Prostate gland (tissue), 2 donors: ENCODE measurements at regions not wholly inside any gene's neighbourhood (a gene's known extent, or its start where the extent isn't known, plus 50 kb on each side); places are given as distances from the start of the nearest gene placed in this dataset.
"Not testable (repeated sequence)": the region's sequence is repeated elsewhere in the genome, so short reads cannot be mapped to it uniquely, and the experiment has no call there.

Experiments
- DNase-seq: peaks from one replicate; pipeline ENCODE4 v3.0.0-alpha.2; 2019; ENCODE audit warnings: low spot score
- H3K27ac ChIP-seq, 2 donors: fragments of 200-600 bp; sonication (generic); 2 replicates each; pipeline ENCODE4 v1.5.1; 2017 to 2019
- H3K27me3 ChIP-seq: fragments of 200-600 bp; sonication (generic); replicated peaks from 2 replicates; pipeline ENCODE4 v1.5.1; 2019; ENCODE audit not compliant: insufficient read depth
- H3K36me3 ChIP-seq, 2 donors: fragments of 200-600 bp; sonication (generic); 1 replicate in 1 of 2; 2 replicates in 1 of 2; pipeline versions ENCODE4 v1.5.1 to v1.8.1; 2017 to 2019
- H3K4me1 ChIP-seq: fragments of 200-600 bp; sonication (generic); replicated peaks from 2 replicates; pipeline ENCODE4 v1.5.1; 2019
- H3K4me3 ChIP-seq, 2 donors: fragments of 200-600 bp; sonication (generic); 2 replicates each; pipeline ENCODE4 v1.5.1; 2017 to 2019
- H3K9me3 ChIP-seq: fragments of 200-600 bp; sonication (generic); 2 replicates; pipeline ENCODE4 v1.5.1; 2017
- POLR2A ChIP-seq: fragments of 450-650 bp; IDR thresholded peaks from one replicate; pipeline ENCODE4 v1.6.1; 2016; ENCODE audit warnings: antibody characterized with exemption, mild to moderate bottlenecking
- POLR2AphosphoS5 ChIP-seq: sonication (generic); formaldehyde crosslinking; IDR thresholded peaks from one replicate; pipeline ENCODE4 v1.6.1; 2017; ENCODE audit warnings: antibody characterized with exemption
- WGBS: methylation state at CpG from one replicate; pipeline ENCODE4 v1.1.5; 2018; 5-methylcytosine and 5-hydroxymethylcytosine counted together
- intact Hi-C: fragments of 100-400 bp; cut with DNase I; formaldehyde crosslinking; loops from one replicate; pipeline ENCODE4 v1.14.2; 2022
- TF ChIP-seq, protein P1 (sequence below), 4 experiments: fragments of 200-600 bp in 2 of 4; fragments of 450-650 bp in 2 of 4; sonication (generic) in 2 of 4; IDR thresholded peaks; 1 replicate in 3 of 4; 2 replicates in 1 of 4; pipeline ENCODE4 v1.5.1; 2016 to 2019; ENCODE audit warnings: antibody characterized with exemption in 4 of 4, mild to moderate bottlenecking in 2 of 4, moderate library complexity in 2 of 4

DNA sequence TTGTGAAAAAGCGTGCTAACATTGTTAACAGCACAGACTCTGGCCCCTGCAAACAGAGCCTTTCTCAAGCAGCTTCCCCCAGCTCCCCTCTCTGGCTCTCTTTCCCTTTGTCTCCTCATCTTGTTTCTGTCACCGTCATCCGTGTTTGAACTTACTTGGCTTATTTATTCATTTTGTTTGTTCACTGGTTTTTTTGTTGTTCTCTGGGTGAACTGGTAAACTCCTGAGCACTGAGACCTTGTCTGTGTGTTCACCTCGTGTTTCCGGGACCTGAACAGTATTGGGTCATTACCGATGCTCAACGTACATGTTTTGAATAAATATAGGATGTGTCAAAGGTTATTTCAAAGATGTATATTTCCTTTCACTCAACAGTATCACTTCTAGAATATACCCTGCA is 92.4 kb upstream of the USP29 start:
- 80% methylated on average over 7 of the region's 7 CpGs for WGBS

DNA sequence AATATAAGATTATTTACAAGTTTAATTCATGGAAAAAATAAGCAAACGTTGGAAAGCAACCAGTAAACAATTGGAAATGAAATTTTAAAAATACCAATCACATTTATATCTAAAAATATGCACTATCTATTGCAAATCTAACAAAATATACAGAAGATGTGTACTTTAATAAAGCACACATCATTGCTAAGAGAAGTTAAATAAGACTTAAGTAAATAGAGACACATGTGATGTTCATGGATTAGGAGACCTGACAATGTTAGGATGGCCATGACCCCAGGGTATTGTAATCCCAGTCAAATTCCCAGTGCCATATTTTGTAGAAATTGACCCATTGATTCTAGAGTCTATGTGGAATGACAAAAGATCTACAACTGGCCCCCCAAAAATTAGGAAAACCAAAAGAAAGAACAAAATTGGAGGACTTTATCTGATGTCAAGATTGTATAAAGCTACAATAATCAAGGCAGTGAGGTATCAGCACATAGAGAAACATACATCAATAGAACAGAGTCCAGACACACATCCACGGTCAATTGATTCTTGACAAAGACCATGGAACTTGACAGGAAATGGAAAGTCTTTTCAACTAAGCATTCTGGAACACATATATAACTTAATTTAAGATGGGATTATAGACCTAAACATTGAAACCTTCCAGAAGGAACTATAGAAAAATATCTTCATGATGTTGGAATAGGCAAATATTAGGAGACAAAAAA is 90.8 kb upstream of the USP29 start:
- no peaks in the 10 kb centered on the region for H3K36me3 ChIP-seq
- no peaks in the 10 kb centered on the region for H3K9me3 ChIP-seq
- WGBS, result 61% methylated on average over 2 of the region's 2 CpGs
- H3K27ac ChIP-seq, result no peak overlapping the region
- H3K4me3 ChIP-seq, result no peak overlapping the region
- intact Hi-C loops, result no loop called here
- H3K4me1 ChIP-seq, result no peaks in the 10 kb centered on the region
- no peaks in the 10 kb centered on the region for H3K27me3 ChIP-seq
- no peak for DNase-seq
- TF ChIP-seq POLR2AphosphoS5 (no peak), POLR2A (no peak)
- TF ChIP-seq, protein P1, sequence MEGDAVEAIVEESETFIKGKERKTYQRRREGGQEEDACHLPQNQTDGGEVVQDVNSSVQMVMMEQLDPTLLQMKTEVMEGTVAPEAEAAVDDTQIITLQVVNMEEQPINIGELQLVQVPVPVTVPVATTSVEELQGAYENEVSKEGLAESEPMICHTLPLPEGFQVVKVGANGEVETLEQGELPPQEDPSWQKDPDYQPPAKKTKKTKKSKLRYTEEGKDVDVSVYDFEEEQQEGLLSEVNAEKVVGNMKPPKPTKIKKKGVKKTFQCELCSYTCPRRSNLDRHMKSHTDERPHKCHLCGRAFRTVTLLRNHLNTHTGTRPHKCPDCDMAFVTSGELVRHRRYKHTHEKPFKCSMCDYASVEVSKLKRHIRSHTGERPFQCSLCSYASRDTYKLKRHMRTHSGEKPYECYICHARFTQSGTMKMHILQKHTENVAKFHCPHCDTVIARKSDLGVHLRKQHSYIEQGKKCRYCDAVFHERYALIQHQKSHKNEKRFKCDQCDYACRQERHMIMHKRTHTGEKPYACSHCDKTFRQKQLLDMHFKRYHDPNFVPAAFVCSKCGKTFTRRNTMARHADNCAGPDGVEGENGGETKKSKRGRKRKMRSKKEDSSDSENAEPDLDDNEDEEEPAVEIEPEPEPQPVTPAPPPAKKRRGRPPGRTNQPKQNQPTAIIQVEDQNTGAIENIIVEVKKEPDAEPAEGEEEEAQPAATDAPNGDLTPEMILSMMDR (IDR thresholded peaks at IDR 0.05), result no peak

More for the DNA sequence above, 92.4 kb upstream of the USP29 start:
- Histone ChIP-seq H3K9me3 (no peaks in the 10 kb centered on the region), H3K27ac (no peak overlapping the region), H3K4me1 (no peaks in the 10 kb centered on the region), H3K4me3 (no peak overlapping the region), H3K36me3 (no peaks in the 10 kb centered on the region), H3K27me3 (no peaks in the 10 kb centered on the region)
- no peak for DNase-seq
- TF ChIP-seq POLR2A, result no peak
- TF ChIP-seq POLR2AphosphoS5, result no peak
- TF ChIP-seq, protein P1 (IDR thresholded peaks at IDR 0.05), result no peak
- intact Hi-C loops, result no loop called here

DNA sequence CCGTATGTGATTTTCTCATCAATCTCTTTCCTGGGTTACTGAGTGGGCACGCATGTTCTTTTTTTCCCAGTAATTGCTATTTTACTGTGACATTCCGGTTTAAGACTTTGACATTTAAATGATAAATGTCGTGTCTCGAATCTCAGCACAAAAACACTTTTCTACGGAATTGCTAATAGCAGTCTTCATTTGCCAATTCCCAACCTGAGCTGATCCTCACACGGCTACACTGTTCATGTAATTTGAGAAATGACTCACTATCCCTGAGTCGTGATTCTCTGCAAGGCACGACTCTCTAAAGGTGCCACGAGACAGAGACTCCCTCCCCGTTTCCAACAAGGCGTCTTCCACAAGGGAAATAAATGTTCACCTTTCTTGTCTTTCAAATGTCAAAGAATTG is 88.7 kb upstream of the USP29 start:
- H3K36me3 ChIP-seq, result no peaks in the 10 kb centered on the region
- TF ChIP-seq, protein P1 (IDR thresholded peaks at IDR 0.05), result no peak
- no peak for TF ChIP-seq POLR2AphosphoS5
- TF ChIP-seq POLR2A, result no peak
- DNase-seq, result no peak
- no peak overlapping the region for H3K4me3 ChIP-seq
- H3K4me1 ChIP-seq, result no peaks in the 10 kb centered on the region
- no peak overlapping the region for H3K27ac ChIP-seq
- intact Hi-C loops, result no loop called here
- 67% methylated on average over 12 of the region's 12 CpGs for whole genome bisulfite sequencing
- H3K27me3 ChIP-seq, result no peaks in the 10 kb centered on the region
- H3K9me3 ChIP-seq, result no peaks in the 10 kb centered on the region

DNA sequence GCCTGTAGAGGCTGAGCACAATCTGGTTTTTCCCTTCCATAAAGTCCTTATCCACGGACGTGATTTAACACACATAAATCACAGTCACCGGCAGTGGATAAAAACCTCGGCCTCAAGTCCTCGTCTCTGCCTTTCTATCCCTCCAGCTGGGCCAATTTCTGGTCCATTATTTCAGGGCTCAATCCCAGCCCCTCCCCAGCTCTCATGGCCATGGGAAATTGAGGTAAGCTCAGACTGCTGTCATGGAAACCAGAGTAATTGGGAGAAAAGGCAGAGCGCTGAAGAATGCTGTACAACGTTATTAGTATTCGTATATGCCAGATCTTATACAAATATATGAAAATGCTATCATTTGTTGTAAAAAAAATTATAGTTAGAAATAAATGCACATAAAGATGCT is 86.2 kb upstream of the USP29 start:
- no peak for DNase-seq
- TF ChIP-seq POLR2A (no peak), POLR2AphosphoS5 (no peak)
- TF ChIP-seq, protein P1 (IDR thresholded peaks at IDR 0.05), result no peak
- intact Hi-C loops, result no loop called here
- 82% methylated on average over 8 of the region's 8 CpGs for WGBS
- Histone ChIP-seq H3K4me3 (no peak overlapping the region), H3K27me3 (no peaks in the 10 kb centered on the region), H3K9me3 (no peaks in the 10 kb centered on the region), H3K27ac (no peak overlapping the region), H3K36me3 (no peaks in the 10 kb centered on the region), H3K4me1 (no peaks in the 10 kb centered on the region)

DNA sequence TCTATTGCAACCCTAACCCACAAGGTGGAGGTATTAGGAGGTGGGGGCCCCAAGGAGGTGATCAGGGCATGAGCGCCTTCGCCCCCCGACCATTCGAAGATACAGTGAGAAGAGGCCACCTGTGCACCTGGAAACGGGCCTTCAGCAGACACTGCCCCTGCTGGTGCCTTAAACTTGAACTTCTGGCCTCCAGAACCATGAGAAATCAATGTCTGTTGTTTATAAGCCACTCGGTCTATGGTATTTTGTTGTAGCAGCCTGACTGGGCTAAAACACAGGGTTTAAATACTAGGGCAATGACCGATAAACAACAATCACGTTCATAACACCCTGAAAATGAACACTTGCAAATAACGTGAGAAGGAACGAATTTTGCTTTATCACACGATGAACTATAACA is 85.2 kb upstream of the USP29 start:
- H3K36me3 ChIP-seq, result no peaks in the 10 kb centered on the region
- no peak for DNase-seq
- WGBS, result 86% methylated on average over 11 of the region's 11 CpGs
- no peak overlapping the region for H3K27ac ChIP-seq
- no peak overlapping the region for H3K4me3 ChIP-seq
- intact Hi-C loops, result no loop called here
- H3K27me3 ChIP-seq, result no peaks in the 10 kb centered on the region
- H3K9me3 ChIP-seq, result no peaks in the 10 kb centered on the region
- H3K4me1 ChIP-seq, result no peaks in the 10 kb centered on the region
- TF ChIP-seq POLR2AphosphoS5, result no peak
- TF ChIP-seq, protein P1 (IDR thresholded peaks at IDR 0.05), result no peak
- no peak for TF ChIP-seq POLR2A

DNA sequence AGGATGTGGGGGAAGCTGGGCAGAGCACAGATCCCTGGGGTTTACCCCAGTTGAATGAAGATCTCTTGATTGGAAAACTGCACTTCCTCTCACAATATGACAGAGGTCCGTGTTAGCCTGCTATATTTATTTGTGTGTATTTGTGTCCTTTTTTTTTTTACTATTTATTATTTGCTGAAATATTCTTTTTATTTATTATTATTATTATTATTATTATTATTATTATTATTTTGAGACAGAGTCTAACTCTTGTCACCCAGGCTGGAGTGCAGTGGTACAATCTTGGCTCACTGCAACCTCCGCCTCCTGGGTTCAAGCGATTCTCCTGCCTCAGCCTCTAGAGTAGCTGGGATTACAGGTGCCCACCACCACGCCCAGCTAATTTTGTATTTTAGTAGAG is 84.0 kb upstream of the USP29 start:
- intact Hi-C loops, H3K27me3 ChIP-seq, DNase-seq, H3K36me3 ChIP-seq, H3K4me1 ChIP-seq, H3K27ac ChIP-seq, H3K4me3 ChIP-seq, H3K9me3 ChIP-seq: not testable (repeated sequence)
- 93% methylated on average over 4 of the region's 4 CpGs for WGBS
